ENCODE measurements at regions not wholly inside any gene's neighbourhood (a gene's known extent, or its start where the extent isn't known, plus 50 kb on each side); places are given as distances from the start of the nearest gene placed in this dataset.

- no peak for TF ChIP-seq CHAMP1 (IDR thresholded peaks at IDR 0.05)
- no peak for TF ChIP-seq ZNF695 (CRISPR knock-in tag; IDR thresholded peaks at IDR 0.05)
- TF ChIP-seq TSHZ1 (CRISPR knock-in tag; IDR thresholded peaks at IDR 0.05), result no peak
- TF ChIP-seq GMEB1 (CRISPR knock-in tag; IDR thresholded peaks at IDR 0.05), result no peak
- TF ChIP-seq NCOA4 (IDR thresholded peaks at IDR 0.05; ENCODE audit: partially characterized antibody), result no peak
- no peak for TF ChIP-seq ZNF146 (CRISPR knock-in tag; IDR thresholded peaks at IDR 0.05; ENCODE audit: unreplicated experiment)
- TF ChIP-seq MTF1 (CRISPR knock-in tag; IDR thresholded peaks at IDR 0.05; ENCODE audit: borderline replicate concordance), result no peak
- TF ChIP-seq FOXO4 (CRISPR knock-in tag; IDR thresholded peaks at IDR 0.05), result no peak
- TF ChIP-seq FOXM1 (IDR thresholded peaks at IDR 0.05; ENCODE audit: low read depth), result no peak
- no peak for TF ChIP-seq FOXM1 (CRISPR knock-in tag; IDR thresholded peaks at IDR 0.05; ENCODE audit: low read depth)
Measured at GRCh38 chr2:7456762-7457161, 539.5 kb downstream of the RNF144A start (continued).

Measured in K562 (cell line).